IPS-NIHi11 (cell line): ENCODE measurements at regions not wholly inside any gene's neighbourhood (a gene's known extent, or its start where the extent isn't known, plus 50 kb on each side); places are given as distances from the start of the nearest gene placed in this dataset.

Experiments used
- DNase-seq: peaks from one replicate; pipeline ENCODE4 v3.0.0; 2012; ENCODE audit warnings: mixed read lengths, low spot score

GRCh38 chr13:92938486-92939020 is 288.1 kb upstream of the GPC6 start:
- DNase-seq, result no peak

DNA sequence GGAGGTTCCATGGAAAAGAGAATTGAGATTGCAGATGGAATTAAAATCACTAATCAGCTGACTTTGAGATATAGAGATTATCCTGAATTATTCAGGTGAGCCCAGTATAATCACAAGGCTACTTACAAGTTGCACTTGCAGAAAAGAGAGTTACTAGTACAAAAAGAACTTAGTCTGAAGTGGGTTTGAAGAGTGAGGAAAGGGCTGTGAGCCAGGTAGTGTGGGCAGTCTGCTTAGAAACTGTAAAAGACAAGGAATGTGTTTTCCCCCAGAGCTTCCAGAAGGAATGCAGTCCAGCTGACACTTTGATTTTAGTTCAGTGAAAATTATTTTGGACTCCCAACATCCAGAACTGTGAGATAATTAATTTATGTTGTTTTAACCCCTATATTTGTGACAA is 285.4 kb upstream of the GPC6 start:
- DNase-seq, result no peak

DNA sequence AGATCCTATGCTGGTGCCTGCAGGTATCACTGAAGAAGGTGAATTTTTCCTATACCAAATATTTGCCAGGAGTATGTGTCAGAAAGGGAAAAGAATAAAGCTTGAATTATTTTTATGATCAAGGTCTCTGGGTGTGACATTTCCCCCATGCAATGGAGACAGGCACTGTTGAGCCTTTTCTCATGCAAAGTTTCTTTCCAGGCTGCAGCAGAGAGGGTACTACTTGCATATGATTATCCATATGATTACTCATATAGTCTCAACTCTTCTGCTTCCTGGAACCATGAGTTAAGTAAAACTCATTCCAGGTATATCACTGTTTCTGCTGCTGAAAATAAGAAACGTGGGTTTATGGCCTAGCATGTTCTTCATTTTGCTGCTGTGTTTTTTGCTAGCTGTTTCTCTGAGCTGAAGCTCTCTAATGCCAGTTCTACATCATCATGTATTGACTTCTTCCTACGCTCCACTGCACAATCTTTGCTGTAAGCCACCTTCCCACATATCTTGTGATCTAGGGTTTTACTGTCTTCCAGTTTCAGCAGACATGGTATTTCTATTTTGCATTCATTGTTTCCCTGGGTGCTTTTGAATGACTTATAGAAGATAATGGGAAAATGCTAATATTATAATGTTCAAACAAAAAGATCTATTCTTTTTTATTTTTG is 278.7 kb upstream of the GPC6 start:
- no peak for DNase-seq

DNA sequence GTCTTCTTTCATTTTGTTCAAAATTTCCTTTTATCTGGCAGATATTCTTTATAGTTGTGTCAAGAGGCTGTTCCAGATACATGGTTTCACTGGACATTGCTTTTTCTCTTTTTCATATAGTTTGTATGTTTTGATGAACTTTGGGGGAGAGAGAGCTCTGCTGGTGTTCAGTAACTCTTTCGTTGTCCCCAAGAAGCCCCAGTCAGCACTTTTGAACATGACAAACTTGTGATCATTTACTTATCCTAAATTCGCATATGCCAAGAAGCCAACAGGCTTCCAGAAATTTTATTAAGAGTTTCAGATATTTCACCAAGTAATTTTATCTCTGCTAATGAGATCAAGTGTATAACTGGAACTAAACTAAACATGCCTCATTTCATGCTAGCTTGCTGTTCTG is 275.8 kb upstream of the GPC6 start:
- DNase-seq, result no peak

DNA sequence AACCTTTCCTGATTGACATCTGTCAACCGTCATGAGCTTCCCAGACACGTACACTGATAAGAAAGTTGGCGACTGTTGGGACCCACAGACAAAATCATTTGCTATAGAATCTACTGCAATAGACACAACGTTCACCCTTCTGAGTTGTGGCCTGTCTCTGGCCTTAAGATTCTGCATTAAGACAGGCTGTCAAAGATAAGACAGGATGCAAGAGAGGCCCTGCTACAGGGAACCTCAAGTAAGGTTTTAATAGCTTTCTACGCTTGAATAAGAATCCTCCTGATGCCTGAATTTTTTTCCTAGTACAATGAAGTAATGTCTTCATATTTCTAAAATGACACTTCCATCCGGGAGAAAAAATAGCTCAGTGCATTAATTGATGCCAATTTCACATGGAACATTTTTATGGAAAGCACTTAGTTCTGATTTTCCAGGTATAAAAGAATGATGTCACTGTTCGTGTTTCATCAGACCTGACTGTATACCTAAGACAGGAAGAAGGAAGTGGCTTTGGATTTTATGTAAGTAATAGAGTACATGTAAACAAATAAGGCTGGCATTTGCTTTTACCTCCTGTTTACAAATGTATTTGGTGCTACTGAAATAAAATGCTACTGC is 275.2 kb upstream of the GPC6 start:
- no peak for DNase-seq

- DNase-seq, result no peak
Observed at GRCh38 chr13:92952161-92952560, 274.4 kb upstream of the GPC6 start.

- DNase-seq, result no peak
Observed at GRCh38 chr13:92954746-92955145, 271.9 kb upstream of the GPC6 start.

- no peak for DNase-seq
Observed at GRCh38 chr13:92959790-92960189, 266.8 kb upstream of the GPC6 start.

DNA sequence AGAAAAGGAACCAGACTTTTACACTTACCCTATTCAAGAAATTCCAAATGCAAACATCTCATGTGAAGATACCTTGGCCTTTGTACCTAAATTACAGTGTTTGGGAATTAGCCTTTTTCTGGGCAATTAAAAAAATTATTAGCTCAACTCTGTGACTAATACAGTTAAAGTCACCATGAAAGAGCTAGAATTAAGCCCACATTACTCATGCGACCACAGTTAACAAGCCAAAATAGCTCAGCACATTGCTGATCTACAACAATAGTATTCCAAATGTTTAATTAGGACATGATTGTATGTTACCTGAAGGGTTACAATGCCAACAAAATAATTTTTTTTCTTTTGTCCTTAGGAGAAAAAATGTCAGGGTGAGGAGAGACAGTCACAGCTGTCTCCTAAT is 263.6 kb upstream of the GPC6 start:
- DNase-seq, result no peak

GRCh38 chr13:92966341-92966740 is 260.3 kb upstream of the GPC6 start:
- DNase-seq, result no peak

GRCh38 chr13:92966900-92967299 is 259.7 kb upstream of the GPC6 start:
- DNase-seq, result no peak

GRCh38 chr13:92967923-92968322 is 258.7 kb upstream of the GPC6 start:
- no peak for DNase-seq

- no peak for DNase-seq
Observed at GRCh38 chr13:92972751-92973150, 253.9 kb upstream of the GPC6 start.

DNA sequence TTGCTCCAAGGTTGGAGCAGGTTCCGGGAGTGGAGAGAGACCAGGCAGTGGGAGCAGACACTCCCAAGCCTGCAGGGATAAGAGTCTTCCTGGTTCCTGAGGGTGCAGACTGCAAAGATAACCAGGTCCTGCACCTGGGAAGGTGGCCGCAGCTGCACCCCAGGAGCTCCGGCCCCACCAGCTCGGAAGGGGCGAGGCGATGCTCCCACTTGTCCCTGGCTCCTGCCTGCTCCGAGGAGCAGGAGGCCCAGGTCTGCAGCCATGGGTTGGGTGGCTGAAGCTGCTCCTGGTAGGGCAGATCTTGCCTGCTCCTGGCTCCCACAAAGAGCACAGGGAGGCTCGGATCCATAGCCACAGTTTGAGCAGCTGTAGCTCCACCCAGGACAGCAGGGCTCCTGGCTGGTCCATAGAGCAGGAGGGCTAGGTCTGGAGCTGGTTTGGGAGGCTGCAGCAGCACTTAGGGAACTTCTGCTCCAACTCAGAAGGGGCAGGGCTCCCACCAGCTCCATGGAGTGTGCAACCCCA is 251.6 kb upstream of the GPC6 start:
- no peak for DNase-seq

DNA sequence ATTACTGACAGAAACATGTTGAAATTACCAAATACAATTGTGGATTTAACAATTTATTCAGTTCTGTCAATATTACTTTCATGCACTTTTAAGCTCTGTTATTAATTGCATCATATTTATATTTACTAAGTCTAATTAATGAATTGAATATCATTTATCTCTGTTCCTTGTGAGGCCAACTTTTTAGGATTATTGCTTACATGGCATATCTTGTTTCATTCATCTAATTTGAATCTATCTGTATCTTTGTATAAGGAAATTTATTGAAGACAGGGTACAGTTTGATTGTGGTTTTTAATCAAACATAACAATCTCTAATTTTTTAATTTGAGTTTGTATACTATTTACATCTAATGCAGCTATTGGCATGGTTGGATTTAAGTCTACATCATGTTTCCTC is 249.9 kb upstream of the GPC6 start:
- DNase-seq, result no peak

DNA sequence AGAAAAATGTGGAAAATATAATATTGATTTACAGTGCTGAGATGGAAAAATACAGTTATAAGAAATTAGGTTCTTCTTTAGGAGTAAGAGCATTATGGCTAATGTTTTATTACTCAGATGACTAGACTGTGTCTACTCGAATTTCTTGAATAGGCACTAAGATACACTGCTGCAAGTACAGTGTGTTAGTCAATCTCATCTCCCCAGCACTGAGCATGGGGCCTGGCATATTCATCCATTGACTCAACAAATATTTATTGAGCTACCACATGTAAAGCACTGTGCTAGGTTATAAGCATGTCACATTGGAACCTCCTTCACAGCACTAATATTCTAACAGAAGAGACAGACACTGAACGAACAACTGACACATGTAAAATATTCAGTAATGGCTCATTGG is 242.5 kb upstream of the GPC6 start:
- DNase-seq, result no peak

- DNase-seq, result no peak
Observed at GRCh38 chr13:92989301-92989700, 237.3 kb upstream of the GPC6 start.

DNA sequence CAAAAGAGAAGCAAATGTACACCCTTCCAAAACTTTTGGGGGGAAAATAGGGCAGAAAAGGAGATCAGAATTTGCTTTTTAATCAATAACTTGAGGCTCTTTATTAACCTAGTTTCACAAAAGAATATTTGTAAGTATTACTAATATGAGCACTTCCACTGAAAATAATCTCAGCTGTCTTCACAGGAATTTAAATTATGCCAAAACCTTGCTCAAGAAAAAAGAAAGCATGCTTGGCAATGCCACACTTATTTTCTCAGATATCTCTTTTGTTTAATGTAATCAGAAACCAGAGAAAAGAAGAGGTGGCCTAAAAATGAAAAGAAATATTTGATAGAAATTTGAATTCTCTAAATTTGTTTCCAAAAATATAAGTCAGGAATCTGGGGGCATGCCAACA is 234.9 kb upstream of the GPC6 start:
- DNase-seq, result no peak

GRCh38 chr13:92994056-92994455 is 232.6 kb upstream of the GPC6 start:
- DNase-seq, result no peak

GRCh38 chr13:93001866-93002461 is 224.6 kb upstream of the GPC6 start:
- DNase-seq, result no peak

DNA sequence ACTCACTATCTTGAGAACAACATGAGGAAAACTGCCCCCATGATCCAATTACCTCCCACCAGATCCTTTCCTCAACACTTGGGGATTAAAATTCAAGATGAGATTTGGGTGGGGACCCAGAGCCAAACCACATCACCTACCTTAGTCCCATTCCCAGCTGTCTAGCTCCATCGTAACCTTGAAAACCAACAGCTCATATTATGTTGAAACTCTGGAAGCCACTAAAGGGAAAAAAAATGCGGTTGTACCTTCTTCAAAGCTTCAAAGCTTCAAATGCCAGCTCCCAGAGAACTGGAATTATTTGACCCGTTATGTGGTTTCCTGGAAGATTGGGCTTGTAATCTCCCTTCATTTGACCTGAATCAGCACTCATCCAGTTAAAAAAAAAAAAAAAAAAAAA is 223.1 kb upstream of the GPC6 start:
- DNase-seq, result no peak

DNA sequence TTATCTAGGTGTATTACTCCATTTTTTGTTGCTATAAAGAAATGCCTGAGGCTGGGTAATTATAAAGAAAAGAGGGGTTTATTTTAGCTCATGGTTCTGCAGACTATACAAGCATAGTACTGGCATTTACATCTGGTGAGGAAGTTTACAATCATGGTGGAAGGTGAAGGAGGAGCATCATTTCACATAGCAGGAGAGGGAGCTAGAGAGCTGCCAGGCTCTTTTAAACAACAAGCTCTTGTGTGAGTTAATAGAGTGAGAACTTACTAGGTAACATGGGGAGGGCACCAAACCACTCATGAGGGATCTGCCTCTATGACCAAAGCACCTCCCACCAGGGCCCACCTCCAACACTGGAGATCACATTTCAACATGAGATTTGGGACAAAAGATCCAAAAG is 221.7 kb upstream of the GPC6 start:
- DNase-seq, result peak; percentile 3

DNA sequence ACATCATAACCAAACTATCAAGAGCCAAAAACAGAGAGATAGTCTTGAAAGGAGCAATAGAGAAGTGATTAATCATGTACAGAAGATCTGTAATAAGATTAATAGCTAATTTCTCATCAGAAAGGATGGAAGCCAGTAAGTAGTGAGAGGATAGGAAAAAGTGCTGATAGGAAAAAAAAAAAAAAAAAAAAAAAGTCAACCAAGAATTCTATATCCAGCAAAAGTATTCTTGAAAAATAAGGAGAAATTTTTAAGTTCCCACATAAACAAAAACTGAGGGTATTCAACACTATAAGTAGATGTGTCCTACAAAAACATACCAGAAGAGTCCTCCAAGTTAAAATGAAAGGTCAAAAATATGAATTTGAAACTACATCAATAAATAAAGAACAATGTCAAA is 218.7 kb upstream of the GPC6 start:
- DNase-seq, result no peak
